ENCODE measurements at regions not wholly inside any gene's neighbourhood (a gene's known extent, or its start where the extent isn't known, plus 50 kb on each side); places are given as distances from the start of the nearest gene placed in this dataset.
"Not testable (repeated sequence)": the region's sequence is repeated elsewhere in the genome, so short reads cannot be mapped to it uniquely, and the experiment has no call there.

DNA sequence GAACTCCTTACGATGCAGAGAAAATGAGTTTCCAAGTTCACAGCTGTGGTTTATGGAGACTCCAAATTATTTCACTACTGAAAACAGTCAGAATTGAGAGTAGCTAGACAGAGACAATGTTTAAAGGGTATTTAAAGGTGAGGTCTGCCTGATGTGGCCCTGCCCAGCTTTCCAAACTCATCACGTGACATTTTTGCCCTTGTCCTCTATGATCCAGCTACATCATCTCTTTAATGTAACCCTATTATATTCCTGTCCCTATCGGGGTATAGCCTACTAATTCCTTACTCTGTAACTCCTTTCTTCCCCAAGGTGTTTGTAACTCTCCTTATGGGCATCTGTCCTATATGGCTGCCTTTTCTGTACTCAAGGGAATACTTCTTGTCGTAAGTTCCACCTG, 297.2 kb downstream of the GRXCR1 start:
- no peak overlapping the region for H3K4me3 Mint-ChIP-seq (ENCODE audit: unreplicated experiment)
- H3K4me1 Mint-ChIP-seq (ENCODE audit: insufficient read depth, unreplicated experiment) = no peaks in the 10 kb centered on the region
- intact Hi-C loops (cut with micrococcal nuclease) = no loop called here
- TF ChIP-seq, protein P1, sequence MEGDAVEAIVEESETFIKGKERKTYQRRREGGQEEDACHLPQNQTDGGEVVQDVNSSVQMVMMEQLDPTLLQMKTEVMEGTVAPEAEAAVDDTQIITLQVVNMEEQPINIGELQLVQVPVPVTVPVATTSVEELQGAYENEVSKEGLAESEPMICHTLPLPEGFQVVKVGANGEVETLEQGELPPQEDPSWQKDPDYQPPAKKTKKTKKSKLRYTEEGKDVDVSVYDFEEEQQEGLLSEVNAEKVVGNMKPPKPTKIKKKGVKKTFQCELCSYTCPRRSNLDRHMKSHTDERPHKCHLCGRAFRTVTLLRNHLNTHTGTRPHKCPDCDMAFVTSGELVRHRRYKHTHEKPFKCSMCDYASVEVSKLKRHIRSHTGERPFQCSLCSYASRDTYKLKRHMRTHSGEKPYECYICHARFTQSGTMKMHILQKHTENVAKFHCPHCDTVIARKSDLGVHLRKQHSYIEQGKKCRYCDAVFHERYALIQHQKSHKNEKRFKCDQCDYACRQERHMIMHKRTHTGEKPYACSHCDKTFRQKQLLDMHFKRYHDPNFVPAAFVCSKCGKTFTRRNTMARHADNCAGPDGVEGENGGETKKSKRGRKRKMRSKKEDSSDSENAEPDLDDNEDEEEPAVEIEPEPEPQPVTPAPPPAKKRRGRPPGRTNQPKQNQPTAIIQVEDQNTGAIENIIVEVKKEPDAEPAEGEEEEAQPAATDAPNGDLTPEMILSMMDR (IDR thresholded peaks at IDR 0.05; ENCODE audit: unreplicated experiment) = no peak
- no peak overlapping the region for H3K27ac Mint-ChIP-seq (ENCODE audit: low read depth, unreplicated experiment)
- DNase-seq (ENCODE audit: unreplicated experiment) = no peak
- CTCF ChIA-PET = no interaction called here
- H3K27me3 Mint-ChIP-seq (ENCODE audit: insufficient read depth, unreplicated experiment) = no peaks in the 10 kb centered on the region
- no TSS peak for BruUV-seq (replicated peaks)
- POLR2A ChIA-PET = no interaction called here
- no peaks in the 10 kb centered on the region for H3K9me3 Mint-ChIP-seq (ENCODE audit: unreplicated experiment)
- no peaks in the 10 kb centered on the region for H3K36me3 Mint-ChIP-seq (ENCODE audit: insufficient read depth, unreplicated experiment)

DNA sequence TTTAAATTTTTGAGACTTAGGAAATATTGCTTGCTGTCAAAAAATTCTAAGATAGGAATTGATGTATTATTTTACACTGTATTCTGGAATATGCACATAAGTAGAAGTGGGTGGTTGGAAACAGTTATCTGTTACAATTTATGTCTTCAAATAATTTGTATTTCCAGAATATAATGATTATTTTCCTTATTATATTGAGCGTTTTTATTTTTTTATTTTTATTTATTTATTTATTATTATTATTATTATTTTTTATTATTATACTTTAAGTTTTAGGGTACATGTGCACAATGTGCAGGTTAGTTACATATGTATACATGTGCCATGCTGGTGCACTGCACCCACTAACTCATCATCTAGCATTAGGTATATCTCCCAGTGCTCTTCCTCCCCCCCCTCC, 320.1 kb downstream of the GRXCR1 start:
- H3K27ac Mint-ChIP-seq (ENCODE audit: low read depth, unreplicated experiment); H3K4me1 Mint-ChIP-seq (ENCODE audit: insufficient read depth, unreplicated experiment); H3K27me3 Mint-ChIP-seq (ENCODE audit: insufficient read depth, unreplicated experiment); CTCF ChIA-PET; BruUV-seq (replicated peaks); POLR2A ChIA-PET; H3K4me3 Mint-ChIP-seq (ENCODE audit: unreplicated experiment); H3K9me3 Mint-ChIP-seq (ENCODE audit: unreplicated experiment); DNase-seq (ENCODE audit: unreplicated experiment); intact Hi-C loops (cut with micrococcal nuclease); H3K36me3 Mint-ChIP-seq (ENCODE audit: insufficient read depth, unreplicated experiment): not testable (repeated sequence)

DNA sequence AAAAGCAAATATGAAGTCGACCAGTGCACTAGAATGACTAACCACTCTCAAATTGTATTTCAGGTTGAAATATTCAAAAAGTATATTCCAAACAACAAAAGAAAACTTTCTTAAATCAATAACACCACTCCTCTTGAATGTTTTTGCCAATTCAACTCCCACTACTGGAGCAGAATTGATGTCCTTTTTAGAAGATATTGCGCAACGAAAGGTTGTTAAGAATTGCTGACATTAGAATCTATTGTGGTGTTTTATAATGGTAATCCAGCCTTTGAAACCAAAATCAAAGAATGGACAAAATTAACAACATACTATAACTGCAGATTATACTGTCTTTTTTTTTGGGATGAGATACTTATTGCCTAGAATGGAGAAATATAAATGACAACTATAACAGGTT, 331.3 kb downstream of the GRXCR1 start:
- no peak overlapping the region for H3K4me3 Mint-ChIP-seq (ENCODE audit: unreplicated experiment)
- CTCF ChIA-PET = no interaction called here
- TF ChIP-seq, protein P1 (IDR thresholded peaks at IDR 0.05; ENCODE audit: unreplicated experiment) = no peak
- H3K4me1 Mint-ChIP-seq (ENCODE audit: insufficient read depth, unreplicated experiment) = peaks cover 8% of the 10 kb centered on the region
- no TSS peak for BruUV-seq (replicated peaks)
- no peak for DNase-seq (ENCODE audit: unreplicated experiment)
- intact Hi-C loops (cut with micrococcal nuclease) = no loop called here
- POLR2A ChIA-PET = no interaction called here
- no peaks in the 10 kb centered on the region for H3K9me3 Mint-ChIP-seq (ENCODE audit: unreplicated experiment)
- no peaks in the 10 kb centered on the region for H3K36me3 Mint-ChIP-seq (ENCODE audit: insufficient read depth, unreplicated experiment)
- H3K27me3 Mint-ChIP-seq (ENCODE audit: insufficient read depth, unreplicated experiment) = no peaks in the 10 kb centered on the region
- no peak overlapping the region for H3K27ac Mint-ChIP-seq (ENCODE audit: low read depth, unreplicated experiment)

DNA sequence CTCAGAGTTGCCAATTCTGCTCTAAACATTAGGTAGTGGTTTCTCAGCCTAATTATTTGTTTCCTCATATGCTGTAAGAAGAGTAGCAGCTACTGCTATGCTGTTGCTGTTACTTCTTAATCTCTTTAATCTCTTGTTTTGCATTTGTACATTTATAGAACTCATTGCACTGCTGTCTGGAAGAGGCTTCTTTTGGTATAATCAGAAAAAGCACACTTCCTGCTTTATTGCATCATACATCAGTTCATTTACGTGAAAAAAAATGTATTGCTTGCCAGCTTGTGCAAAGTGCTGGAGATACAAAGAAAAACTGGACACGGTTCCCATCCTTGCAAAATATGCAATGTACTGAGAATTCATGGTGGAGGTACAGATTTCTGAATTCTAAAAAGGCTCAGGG, 332.0 kb downstream of the GRXCR1 start:
- TF ChIP-seq, protein P1 (IDR thresholded peaks at IDR 0.05; ENCODE audit: unreplicated experiment) = no peak
- intact Hi-C loops (cut with micrococcal nuclease) = no loop called here
- BruUV-seq (replicated peaks) = no TSS peak
- POLR2A ChIA-PET = no interaction called here
- Mint-ChIP-seq H3K4me1 (ENCODE audit: insufficient read depth, unreplicated experiment) (peaks cover 8% of the 10 kb centered on the region), H3K27me3 (ENCODE audit: insufficient read depth, unreplicated experiment) (no peaks in the 10 kb centered on the region), H3K4me3 (ENCODE audit: unreplicated experiment) (no peak overlapping the region), H3K9me3 (ENCODE audit: unreplicated experiment) (no peaks in the 10 kb centered on the region), H3K36me3 (ENCODE audit: insufficient read depth, unreplicated experiment) (no peaks in the 10 kb centered on the region), H3K27ac (ENCODE audit: low read depth, unreplicated experiment) (no peak overlapping the region)
- no peak for DNase-seq (ENCODE audit: unreplicated experiment)
- CTCF ChIA-PET = no interaction called here

DNA sequence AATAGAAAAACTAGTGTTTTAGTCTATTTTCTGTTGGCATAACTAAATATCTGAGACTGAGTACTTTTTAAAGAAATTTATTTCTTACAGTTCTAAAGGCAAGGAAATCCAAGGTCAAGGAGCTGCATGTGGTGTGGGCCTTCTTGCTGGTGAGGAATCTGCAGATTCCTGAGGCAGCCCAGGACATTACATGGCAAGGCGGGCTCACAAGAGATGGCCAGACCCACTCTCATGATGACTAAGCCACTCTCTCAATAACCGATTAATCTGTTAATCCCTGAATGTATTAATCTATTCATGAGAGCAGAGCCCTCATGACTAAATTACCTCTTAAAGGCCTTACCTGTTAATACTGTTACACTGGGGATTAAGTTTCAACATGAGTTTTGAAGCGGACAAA, 340.8 kb downstream of the GRXCR1 start:
- Mint-ChIP-seq H3K4me1 (ENCODE audit: insufficient read depth, unreplicated experiment) (no peaks in the 10 kb centered on the region), H3K27ac (ENCODE audit: low read depth, unreplicated experiment) (no peak overlapping the region), H3K4me3 (ENCODE audit: unreplicated experiment) (no peak overlapping the region), H3K27me3 (ENCODE audit: insufficient read depth, unreplicated experiment) (no peaks in the 10 kb centered on the region), H3K36me3 (ENCODE audit: insufficient read depth, unreplicated experiment) (no peaks in the 10 kb centered on the region), H3K9me3 (ENCODE audit: unreplicated experiment) (no peaks in the 10 kb centered on the region)
- TF ChIP-seq, protein P1 (IDR thresholded peaks at IDR 0.05; ENCODE audit: unreplicated experiment) = no peak
- intact Hi-C loops (cut with micrococcal nuclease) = no loop called here
- ChIA-PET POLR2A (no interaction called here), CTCF (no interaction called here)
- BruUV-seq (replicated peaks) = no TSS peak
- DNase-seq (ENCODE audit: unreplicated experiment) = no peak
